Midbrain (tissue), 1 donor: ENCODE measurements at regions not wholly inside any gene's neighbourhood (a gene's known extent, or its start where the extent isn't known, plus 50 kb on each side); places are given as distances from the start of the nearest gene placed in this dataset.

ENCODE experiments used
- DNase-seq: peaks from one replicate; lab custom pipeline; 2025; lab: John Stamatoyannopoulos, UW

GRCh38 chr7:116418524-116418923 is 81.0 kb upstream of the CAV2 start:
- no peak for DNase-seq

DNA sequence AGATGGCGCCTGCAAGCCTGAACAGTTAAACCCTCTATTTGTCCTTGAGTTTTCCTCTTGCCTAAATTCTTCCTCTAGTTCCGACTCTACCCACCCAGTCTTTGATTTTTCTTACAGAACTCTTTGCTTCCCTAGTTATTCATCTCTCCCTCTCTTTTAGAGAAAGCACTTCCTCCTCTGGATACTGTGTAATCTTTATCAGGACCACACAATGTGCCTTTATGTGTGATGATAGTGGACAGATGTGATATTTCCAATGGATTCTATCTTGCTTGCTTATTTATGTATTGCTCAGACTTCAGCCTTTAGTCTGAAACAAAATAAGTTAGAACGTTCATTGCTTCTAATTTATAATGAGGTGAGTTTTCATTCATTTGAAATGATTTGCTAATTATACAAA is 79.5 kb upstream of the CAV2 start:
- no peak for DNase-seq

DNA sequence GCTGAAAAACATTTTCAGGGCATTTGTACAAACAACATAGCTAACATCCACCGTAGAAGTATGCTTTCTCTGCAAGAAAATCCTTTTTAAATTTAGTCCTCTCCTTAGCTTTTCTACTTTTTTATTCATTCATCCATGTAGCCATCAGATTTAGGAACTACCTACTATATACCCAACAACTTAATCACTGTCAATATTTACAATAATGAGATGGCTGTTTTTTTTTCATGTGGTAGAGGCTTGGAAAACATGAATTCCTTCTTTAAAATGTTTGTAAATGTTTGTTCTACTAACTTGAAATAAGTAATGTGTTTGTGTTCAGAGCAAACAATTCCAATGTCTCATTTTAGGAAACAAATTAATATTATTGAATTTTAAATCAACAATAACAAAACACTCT is 78.2 kb upstream of the CAV2 start:
- DNase-seq: no peak

- no peak for DNase-seq
These were observed 76.9 kb upstream of the CAV2 start for GRCh38 chr7:116422683-116423082.

- no peak for DNase-seq
These were observed 76.0 kb upstream of the CAV2 start for GRCh38 chr7:116423499-116423898.

DNA sequence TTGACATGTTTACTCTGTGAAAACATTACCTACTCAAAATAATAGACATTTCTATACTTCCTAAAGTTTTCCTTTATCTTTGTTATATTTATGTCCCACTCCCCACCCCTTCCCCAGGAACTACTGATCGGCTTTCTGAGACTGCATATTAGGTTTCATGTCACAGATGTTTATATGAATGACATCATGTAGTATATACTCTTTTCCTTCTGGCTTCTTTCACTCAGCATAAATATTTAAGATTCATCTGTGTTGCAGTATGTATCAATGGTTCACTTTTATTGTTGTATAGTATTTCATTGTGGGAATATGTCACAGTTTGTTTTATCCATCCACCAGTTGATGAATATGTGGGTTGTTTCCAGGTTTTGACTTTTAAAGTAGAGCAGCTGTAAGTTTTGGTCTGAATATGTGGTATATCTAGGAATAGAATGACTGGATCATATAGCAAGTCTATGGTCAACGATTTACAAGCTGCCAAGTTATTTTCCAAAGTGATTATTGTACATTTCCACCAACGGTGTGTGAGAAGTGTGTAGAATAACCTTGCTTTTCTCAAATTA is 73.8 kb upstream of the CAV2 start:
- no peak for DNase-seq

DNA sequence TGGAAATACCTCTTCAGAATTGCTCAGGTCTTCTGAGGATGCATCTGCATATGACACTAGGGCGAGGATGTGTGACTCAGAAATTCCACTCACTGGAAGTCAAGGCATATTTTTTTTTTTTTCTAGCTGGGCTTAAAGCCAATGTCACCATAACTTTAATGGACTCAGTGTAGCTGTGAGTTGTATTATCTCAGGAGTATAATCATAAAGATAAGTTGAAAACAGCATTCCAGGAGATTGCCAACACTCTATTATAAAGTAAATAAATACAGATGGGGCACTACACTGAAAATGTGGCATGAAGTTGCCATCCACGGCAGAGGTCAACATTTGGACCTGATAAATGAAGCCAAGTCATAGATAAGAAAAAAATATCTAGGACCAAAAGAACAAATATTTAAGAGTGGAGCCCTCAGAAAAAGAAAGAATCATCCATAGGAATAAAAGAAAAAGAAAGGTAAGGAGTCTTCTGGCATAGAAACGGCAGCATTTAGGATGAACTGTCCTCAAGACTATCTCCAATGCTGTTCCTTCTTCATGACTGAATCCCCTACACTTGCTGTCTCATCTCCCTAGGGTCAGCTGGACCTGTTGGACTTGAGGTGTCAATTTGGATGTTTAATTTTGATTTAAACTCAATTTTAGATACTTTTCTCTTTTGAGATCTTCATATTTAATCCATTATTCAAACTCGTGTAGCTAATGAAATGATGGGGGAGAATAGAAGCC is 72.9 kb upstream of the CAV2 start:
- DNase-seq: no peak

DNA sequence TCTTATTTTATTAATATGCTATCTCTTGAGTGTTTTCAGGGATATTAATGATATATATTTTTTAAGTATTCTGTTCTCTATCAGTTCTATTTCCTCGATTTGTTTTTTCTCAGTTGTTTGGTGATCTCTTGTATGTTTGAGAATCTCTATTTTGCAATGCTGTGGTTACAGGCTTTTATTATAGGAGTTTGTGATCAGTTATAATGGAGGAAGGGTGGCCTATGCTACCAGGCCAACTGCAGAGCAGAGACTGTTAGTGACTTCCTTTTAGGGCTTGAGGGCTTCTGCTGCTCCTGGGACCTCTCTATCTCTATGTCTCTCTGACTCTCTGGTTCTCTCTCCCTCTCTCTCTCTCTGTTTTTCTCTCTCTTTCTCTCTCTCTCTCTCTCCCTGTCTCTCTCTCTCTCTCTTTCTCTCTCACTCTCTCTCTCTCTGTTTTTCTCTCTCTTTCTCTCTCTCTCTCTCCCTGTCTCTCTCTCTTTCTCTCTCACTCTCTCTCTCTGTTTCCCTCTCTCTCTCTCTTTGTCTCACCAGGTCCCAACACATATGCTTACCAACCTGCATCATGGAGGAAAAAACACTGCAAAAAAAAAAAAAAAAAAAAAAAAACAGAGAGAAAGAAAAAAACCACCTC is 69.4 kb upstream of the CAV2 start:
- no peak for DNase-seq

- no peak for DNase-seq
These were observed 67.6 kb upstream of the CAV2 start for GRCh38 chr7:116431787-116432526.

GRCh38 chr7:116432527-116432916 is 67.0 kb upstream of the CAV2 start:
- DNase-seq: no peak

- DNase-seq: no peak
These were observed 66.3 kb upstream of the CAV2 start for GRCh38 chr7:116433246-116433645.

DNA sequence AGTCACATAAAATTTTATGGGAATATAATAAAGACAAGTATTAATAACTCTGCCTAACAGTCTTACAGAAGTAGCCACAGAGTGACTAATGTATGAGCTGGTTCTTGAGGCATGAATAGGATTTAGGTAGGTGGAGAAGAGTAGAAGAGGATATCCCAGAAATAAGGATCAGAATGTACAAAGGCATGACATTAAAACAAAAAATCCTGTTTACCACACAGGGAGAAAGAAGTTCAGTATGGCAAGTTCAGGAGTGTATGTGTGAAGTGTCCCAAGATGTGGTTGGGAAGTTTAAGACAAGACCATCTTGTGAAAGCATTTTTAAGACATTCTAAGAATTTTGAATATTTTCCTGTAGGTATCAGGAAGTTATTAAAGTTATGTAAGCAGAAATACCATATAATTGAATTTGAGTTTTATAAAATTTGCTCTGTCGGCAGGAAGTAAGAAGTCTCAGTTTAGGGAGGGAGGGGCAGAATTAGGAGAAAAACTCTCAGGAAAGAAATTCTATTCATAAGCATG is 64.7 kb upstream of the CAV2 start:
- no peak for DNase-seq

- no peak for DNase-seq
These were observed 63.2 kb upstream of the CAV2 start for GRCh38 chr7:116436305-116436826.

- DNase-seq: no peak
These were observed 61.3 kb upstream of the CAV2 start for GRCh38 chr7:116438267-116438666.

- no peak for DNase-seq
These were observed 60.5 kb upstream of the CAV2 start for GRCh38 chr7:116439005-116439404.

- no peak for DNase-seq
These were observed 59.5 kb upstream of the CAV2 start for GRCh38 chr7:116439841-116440549.

GRCh38 chr7:116441534-116441933 is 58.0 kb upstream of the CAV2 start:
- DNase-seq: no peak

- DNase-seq: no peak
These were observed 56.4 kb upstream of the CAV2 start for GRCh38 chr7:116443101-116443523.

- no peak for DNase-seq
These were observed 55.9 kb upstream of the CAV2 start for GRCh38 chr7:116443646-116444045.

DNA sequence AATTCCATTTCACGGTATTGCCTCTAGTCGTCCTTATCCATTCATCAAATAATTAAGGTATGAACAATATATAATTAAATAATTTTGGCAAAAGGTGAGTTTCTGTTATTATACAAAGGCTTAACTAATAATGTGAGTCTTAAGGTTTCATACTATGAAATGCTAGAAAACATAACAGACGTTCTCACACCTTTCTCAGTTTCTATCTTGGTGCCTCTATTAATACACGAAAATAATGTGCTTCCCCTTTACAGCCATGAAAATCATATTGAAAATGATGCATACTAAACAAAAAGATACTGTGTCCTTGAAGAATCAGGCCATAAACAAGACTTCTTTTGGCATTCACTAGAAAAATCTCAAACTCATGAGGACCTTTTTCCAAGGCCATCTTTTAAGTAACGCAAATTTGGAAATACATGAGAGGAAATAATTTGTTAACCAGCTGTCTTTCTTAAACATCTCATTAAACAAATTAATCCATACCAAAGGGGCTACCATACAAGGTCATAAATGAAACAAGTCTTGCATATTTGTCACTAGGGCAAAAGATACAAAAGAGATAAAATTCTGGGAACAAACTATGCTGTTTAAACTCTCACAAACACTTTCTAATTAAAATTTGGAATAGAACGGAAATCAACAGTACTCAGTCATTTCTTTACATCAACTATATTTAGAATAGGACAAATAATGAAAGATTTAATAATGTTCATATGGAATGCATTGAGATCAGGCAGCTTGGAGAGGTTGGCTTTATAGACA is 53.9 kb upstream of the CAV2 start:
- DNase-seq: no peak
